HTR-8/SVneo (cell line): ENCODE measurements at regions not wholly inside any gene's neighbourhood (a gene's known extent, or its start where the extent isn't known, plus 50 kb on each side); places are given as distances from the start of the nearest gene placed in this dataset.
"Not testable (repeated sequence)": the region's sequence is repeated elsewhere in the genome, so short reads cannot be mapped to it uniquely, and the experiment has no call there.

Experiments
- DNase-seq: peaks from one replicate; pipeline ENCODE4 v3.0.0; 2011; ENCODE audit warnings: low spot score, mixed read lengths; ENCODE audit not compliant: insufficient read length
- FAIRE-seq: peaks from 2 replicates; lab custom pipeline; 2011; peaks lifted over from hg19 to GRCh38; lab: Jason Lieb, UNC

DNA sequence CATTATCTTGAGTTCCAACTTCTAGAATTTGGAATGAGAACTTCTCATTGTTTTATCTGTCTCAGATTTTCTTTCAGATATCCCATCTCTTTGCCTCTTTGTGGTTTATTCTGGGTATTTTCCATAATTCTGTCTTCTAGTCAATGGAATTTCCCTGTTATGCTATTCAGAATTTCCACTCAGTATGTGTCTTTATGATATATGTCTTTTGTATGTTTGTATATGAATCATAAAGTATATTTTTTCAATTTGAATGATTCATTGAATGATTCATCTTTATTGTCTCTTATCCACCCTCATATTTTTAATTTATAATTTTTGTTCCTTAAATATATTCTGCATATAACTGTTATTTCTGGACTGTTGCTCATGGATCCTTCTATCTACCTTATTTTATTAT is 729.7 kb upstream of the GOT2 start:
- no peak for DNase-seq
- FAIRE-seq, result no peak

DNA sequence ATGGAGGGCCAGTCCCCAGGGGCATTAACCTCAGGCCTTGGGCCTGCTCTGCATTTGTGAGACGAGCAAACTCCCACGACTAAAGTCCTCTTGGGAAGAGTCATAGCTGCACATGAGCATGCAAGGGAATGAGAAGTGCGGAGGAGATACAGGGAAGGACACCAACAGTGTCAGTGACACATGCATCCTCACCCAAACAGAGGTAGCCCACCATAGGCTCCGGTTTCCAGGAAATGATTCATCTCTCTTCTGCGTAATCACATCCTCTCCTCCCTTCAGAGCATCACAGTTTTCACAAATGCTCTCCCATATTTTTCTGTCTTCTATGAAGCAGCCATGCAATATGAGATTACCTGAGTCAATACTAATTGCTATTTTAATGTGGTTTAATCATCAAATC is 725.7 kb upstream of the GOT2 start:
- DNase-seq (no peak), FAIRE-seq (no peak)

DNA sequence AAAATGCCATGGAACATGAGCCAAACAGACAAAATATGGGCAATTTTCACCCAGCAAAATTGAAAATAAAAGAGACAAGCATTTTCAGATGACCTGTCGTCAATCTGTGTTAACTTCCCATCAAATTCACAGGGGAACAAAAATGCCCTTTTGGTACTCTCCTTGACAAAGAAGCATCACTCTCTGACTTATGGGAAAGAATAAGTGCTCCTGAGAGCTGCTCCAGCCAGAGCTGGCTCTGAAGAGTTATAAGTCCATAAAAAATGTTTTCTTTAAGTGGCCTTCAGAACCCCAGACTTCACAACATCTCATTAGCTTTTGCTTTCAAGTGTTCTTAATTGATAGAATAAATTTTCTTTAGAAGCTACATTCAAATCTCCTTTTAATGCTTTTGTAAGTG is 721.4 kb upstream of the GOT2 start:
- DNase-seq (no peak), FAIRE-seq (no peak)

DNA sequence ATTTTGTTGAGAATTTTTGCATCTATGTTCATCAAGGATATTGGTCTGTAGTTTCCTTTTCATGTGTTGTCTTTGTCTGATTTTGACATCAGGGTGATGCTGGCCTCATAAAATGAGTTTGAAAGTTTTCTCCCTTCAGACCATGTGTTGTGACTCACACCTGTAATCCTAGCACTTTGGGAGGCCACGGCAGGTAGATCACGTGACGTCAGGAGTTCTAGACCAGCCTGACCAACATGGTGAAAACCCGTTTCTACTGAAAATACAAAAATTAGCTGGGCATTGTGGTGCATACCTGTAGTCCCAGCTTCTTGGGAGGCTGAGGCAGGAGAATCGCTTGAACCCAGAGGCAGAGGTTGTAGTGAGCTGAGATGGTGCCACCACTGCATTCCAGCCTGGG is 716.4 kb upstream of the GOT2 start:
- not testable (repeated sequence) for DNase-seq

DNA sequence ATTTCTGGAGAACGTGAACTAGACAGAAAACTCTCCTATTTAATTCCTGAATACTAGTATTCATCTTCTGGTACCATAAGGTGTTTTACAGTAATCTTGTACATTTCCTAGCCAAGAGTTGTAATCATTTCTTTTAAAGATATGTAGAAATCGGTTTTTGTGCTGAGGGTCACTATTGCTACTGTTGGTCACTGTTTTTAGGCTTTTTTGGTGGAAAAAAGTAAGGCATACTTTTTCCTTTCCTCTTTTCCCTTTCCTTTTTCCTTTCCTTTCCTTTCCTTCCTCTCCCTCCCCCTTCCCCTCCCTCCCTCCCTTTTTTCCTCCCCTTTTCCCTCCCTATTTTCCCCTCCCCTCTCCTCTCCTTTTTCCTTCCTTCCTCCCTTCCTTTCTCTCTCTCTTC is 706.4 kb upstream of the GOT2 start:
- no peak for FAIRE-seq
- no peak for DNase-seq

More for the DNA sequence above, 716.4 kb upstream of the GOT2 start:
- FAIRE-seq, result not testable (repeated sequence)

DNA sequence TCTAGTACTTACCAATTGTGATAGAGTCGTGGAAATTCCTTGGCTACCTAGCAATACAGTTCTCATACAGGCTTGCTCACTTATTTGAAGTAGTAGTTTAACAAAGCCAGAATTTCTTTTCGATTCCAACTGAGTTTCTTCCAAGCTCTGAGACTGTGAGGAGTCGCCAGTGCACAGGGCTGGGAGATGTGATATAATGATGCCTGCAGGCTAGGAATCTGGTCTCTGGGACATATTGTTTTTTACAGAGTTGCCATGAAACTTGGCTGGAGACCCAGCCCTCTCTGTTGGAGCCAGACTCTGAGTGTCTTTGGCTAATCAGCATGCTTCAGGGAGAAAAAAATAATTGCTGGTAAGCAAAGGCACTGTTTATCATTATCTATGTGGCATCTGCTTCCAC is 698.8 kb upstream of the GOT2 start:
- DNase-seq (no peak), FAIRE-seq (no peak)

DNA sequence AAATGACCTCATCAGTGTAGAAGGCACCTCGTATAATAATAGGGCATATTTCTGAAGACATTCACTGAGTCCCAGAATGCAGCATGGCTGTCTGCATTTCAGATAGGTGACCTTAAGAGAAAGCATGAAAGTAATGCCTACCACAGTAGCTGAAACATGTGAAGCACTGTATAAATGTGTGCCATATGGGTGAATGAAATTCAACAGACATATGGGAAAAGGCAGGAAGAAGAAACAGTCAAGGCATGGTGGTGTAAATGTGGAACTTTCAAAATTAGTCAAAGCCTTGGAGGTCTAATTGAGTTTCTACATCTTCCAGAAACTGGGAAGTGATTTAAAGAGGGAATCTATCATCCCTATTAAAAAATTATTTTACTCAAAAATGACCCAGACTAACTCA is 698.2 kb upstream of the GOT2 start:
- no peak for FAIRE-seq
- DNase-seq, result no peak

DNA sequence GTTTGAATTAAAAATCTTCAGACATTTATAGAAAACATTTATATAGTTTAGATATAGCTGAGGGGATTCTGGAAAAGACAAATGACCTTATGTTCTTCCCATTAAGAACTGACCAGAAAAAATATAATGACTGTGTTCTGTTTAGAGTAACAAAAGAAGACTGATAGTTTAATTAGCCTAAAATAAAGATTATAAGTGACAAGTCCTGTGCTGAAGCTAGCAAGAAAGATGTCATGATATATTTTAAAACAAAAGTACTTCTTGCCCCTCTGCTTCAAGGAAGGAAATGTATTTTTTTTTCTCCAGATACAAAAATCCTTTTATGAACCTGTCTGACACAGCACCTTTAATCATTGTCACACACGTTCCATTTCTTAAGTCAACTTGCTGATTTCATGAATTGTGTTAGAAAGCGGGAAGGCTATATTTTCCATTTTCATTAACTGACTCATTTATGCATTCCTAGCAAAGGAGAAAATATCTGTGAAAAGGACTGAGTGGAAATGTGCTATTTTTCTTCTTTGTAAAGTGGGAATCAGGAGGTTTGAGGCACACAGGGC is 690.7 kb upstream of the GOT2 start:
- FAIRE-seq, result no peak
- no peak for DNase-seq

DNA sequence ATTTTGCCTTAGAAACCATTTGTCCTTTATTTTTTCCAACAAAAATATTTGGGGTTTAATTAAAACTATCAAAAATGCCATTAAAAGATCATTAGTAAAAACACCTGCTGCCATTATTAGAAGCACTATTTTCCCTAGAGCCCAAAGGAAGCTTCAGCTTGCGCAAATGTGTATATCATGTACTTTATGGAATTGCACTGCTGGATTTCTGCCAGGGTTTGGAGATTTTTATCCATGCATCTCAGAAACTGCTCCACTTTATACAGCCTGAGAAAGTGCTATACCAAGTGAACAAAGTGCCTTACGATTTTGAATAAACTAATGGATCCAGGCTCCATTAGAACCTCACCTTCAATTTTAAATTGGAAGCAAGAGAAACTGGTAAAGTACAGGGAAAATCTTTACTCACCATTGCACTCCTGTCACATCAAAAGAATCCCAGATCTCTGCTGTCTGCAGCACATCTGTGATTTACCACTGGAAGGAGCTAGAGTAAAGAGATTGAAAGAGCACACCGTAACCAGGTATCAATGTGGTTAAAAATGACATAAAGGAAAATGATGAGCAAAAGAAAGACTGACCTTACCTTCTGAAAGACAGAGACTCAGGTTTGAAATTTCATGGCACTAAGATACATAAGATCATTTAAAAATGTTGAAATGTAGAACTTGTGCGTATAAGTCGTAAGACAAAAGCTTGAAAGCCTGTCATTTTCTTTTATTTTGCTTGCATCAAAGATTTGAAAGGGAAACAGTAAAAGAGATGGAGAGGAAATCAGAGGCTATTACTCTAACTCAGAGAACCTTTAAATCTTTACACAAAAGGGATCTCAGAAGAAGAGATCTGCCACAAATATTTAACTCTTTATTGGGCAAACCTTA is 678.1 kb upstream of the GOT2 start:
- DNase-seq, result no peak
- no peak for FAIRE-seq

DNA sequence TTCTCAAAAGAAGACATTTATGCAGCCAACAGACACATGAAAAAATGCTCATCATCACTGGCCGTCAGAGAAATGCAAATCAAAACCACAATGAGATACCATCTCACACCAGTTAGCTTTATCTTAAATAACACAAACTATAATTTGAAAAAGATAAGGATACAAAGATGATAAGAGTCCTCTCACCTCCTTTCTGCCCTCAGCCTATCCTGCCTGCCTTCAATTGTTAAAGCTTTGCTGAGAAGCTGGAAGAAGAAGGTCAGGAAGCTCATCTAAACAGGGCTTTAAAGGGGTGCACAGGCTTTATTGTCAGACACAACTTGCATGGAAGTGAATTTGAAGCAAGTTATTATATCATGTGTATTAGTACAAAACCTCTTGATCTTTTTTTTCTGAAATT is 676.3 kb upstream of the GOT2 start:
- DNase-seq (no peak), FAIRE-seq (no peak)

DNA sequence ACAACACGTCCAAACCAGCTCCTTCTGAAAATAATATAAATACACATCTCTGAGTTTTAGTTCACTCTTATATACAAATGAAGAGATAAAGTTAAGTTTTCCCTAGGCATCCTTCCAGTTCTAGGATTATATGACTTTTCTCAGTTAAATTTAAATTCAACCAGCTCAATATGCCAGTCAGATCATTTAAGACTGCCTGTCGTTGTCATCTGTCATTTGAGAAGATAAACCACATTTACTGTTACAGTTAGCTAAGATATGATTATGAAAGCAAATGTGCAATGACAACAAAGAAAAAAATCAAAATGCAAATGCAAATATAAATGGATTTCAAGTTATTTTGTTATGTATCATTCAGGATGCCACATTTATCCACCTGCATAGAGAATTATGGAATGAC is 671.7 kb upstream of the GOT2 start:
- FAIRE-seq (no peak), DNase-seq (no peak)

DNA sequence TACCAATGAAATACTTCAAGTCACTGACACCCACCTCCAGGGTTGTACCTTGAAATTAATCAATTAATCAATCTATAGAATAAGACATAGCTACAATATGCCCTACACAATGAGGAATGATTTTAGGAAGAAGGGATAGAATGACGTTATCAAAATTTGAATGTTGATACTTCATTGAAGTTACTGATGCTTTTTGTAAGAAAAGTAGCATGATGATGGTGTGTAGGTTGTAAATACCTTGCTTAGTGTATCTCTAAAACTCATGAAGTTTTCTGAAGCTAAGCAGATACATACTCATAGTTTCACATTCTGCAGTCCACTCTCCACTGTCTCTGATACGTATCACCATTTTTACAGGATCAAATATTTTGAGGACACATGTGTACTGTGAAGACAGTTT is 670.4 kb upstream of the GOT2 start:
- FAIRE-seq, result no peak
- DNase-seq, result no peak

DNA sequence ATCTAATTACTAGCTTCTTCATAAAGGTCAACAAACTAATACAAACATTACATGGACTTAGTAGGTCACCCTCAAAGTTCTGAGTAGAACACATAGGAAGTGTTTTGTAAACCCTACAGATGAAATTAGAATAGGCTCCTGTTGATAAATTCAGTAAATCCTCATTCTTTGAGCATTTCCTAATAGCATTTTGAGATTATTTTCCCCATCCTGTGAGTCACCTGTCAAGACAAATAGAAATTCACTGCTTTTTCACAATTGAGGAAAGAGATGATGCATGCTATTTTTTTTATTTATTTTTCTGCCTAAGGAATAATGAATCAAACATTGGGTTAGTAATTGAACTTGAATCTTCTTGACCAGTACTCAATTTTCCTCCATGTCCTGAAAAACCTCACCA is 666.7 kb upstream of the GOT2 start:
- DNase-seq (no peak), FAIRE-seq (no peak)

DNA sequence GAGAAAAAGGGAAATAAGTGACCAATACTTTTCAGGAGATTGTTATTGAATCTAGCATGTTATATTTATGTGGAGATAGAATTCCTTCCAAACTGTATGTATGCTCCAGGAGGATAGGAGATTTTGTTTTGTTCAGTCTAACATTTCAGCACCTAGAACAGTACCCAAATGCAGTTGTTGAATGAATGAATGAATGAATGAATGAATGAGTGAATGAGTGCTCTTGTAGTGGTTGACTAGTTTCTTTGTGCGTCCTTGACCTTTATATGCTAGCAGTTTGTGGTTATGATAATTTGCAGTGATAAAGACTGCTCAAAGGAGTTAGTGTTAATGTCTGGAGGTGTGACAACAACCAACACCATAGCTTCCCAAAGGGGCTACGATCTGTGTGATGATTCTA is 663.5 kb upstream of the GOT2 start:
- no peak for DNase-seq
- no peak for FAIRE-seq

DNA sequence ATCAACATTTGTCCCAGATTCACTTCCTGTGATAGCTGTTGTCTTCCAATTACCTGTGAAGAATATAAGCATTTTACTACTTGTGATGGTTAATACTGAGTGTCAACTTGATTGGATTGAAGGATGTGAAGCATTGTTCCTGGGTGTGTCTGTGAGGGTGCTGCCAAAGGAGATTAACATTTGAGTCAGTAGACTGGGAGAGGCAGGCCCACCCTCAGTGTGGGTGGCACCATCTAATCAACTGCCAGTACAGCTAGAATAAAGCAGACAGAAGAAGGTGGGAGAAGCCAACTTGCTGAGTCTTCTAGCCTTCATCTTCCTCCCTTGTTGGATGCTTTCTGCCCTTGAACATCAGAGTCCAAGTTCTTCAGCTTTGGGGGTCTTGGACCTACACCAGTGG is 660.4 kb upstream of the GOT2 start:
- no peak for DNase-seq
- FAIRE-seq, result no peak

DNA sequence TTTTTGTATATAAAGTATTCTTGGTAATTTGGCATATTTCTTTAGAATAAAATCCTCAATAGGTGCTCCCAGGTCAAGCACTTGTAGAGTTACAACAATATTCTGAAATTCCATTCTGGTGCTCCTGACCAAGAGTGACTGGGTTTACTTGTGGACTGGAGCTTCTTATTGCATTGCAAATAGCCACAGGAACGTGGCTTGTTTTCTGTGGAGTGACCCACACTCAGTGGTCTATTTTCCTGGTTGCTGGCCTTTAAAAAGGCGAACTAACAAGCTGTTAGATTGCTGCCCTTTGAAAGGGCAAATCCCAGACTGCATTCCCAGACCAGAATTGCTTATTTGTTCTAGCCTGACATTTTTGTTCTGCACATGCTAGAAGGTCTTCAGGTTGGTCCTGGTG is 658.8 kb upstream of the GOT2 start:
- FAIRE-seq, result no peak
- no peak for DNase-seq

DNA sequence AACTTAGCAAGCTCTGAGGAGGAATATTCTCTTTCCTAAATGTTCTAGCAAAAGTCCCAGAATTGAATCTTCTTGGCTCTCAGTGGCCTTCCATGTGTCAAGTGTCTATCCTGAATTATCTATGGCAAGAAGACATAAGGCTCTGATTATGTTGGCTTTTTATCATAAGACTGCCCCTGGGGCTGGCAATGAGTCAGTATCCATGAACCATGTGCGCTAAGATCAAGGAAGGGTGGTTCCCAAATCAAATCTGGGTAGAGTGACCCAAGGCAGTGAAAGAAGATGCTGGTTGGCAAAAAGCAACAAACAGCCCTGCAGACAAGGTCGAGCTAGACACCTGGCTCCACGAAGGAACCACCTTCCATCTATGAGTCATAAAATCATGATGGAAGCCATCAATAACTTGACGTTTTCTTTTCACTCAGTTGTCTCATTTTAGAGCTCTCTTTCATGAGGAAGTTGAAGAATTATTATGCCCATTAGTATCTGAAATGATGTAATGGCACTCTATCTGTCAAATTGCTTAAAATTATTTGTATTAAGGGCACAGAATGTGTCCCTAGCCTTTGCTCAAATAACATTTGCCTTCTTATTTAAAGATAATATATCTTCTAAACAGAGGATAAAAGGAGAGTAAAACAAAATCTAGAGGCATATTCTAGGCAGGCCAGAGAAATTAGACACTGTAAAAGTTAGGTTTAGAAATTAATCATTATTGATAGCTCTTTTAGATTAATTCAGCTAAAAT is 657.7 kb upstream of the GOT2 start:
- DNase-seq (no peak), FAIRE-seq (no peak)

DNA sequence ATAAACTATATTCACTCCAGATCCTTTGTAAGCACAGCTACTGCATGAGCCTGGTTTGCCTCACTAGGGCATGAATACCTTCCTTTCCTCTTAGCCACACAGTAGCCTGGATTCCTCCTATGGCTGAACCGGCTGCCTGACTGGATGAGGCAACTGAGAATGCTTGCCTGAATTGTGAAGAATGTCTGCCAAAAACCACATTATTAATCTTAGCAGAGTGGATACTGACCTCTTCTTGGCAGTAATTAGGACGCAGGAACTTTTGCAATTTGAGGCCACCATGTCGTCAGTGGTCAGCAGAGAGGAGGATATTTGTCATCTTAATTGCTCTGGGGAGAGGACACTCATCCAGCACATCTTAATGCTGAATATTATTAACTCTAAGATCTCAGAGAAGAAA is 651.8 kb upstream of the GOT2 start:
- no peak for FAIRE-seq
- peak; percentile 17 for DNase-seq

DNA sequence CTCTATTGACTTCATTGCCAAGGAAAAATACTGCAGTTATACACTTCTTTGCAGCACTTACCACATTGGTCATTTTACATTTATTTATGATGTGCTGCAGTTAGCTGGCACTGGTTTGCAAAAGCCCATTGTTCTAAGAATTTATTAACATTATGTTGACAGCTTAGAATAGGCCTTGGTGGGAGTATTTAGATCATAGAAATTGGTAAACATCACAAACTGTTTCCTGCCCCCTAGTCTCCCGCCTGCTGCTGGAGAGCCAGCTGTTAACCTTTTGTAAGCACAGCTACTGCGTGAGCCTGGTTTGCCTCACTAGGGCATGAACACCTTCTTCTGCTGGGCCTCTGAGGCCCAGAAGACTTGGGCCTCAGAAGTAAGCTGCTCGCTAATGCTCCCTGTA is 651.4 kb upstream of the GOT2 start:
- DNase-seq (no peak), FAIRE-seq (no peak)

DNA sequence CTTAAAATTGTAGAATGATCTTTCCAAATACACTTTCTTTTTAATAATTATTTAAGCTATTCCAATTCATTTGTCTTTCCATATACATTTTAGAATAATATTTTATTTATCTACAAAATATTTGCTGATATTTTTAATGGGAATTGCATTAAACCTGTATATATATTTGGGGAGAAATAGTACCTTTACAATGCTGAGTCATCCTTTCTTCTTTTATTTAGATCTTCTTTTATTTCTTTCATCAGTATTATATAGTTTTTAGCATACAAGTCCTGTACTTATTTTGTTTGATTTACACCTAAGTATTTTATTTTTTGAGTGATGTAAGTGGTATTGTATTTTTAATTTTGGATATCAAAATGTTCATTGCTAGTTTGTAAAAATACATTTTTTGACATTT is 639.5 kb upstream of the GOT2 start:
- no peak for FAIRE-seq
- no peak for DNase-seq

DNA sequence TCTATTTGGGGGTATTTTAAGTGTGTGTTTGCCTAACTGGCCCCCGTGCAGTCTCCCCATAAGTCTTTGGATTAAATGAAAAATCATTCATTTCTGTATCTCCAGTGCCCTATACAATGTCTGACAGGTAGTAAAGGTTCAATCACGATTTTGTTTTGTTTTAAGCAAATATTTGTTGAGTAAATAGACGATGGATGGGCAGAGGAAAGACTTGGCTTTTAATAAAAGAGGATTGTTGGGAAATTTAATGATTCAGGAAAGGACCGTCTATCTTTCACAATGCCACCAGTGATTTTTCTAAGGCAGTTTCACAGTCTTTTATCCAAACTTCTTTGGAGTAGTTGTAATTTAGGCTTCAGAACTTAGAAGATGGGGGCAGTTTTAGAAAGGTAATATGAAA is 636.6 kb upstream of the GOT2 start:
- DNase-seq (no peak), FAIRE-seq (no peak)
